Stomach (tissue), 8 donors: ENCODE measurements at regions not wholly inside any gene's neighbourhood (a gene's known extent, or its start where the extent isn't known, plus 50 kb on each side); places are given as distances from the start of the nearest gene placed in this dataset.

Experiments
- DNase-seq, 2 donors: peaks; one replicate each; pipeline versions ENCODE4 v3.0.0 to v3.0.0-alpha.2; 2013 to 2019
- H3K27ac ChIP-seq, 5 donors: fragments of 200-600 bp in 4 of 5; sonication (generic) in 4 of 5; one replicate each; pipeline ENCODE4 v1.5.1; 2013 to 2019; ENCODE audit warnings: mild to moderate bottlenecking in 1 of 5, moderate library complexity in 1 of 5
- H3K27me3 ChIP-seq, 3 donors: fragments of 200-600 bp; sonication (generic); one replicate each; pipeline ENCODE4 v1.5.1; 2017 to 2019; ENCODE audit warnings: mixed run types in 1 of 3
- H3K36me3 ChIP-seq, 4 donors: fragments of 200-600 bp; sonication (generic); 1 replicate in 3 of 4; 2 replicates in 1 of 4; pipeline ENCODE4 v1.5.1; 2016 to 2019
- H3K4me1 ChIP-seq, 4 donors: fragments of 200-600 bp; sonication (generic); one replicate each; pipeline ENCODE4 v1.5.1; 2016 to 2019
- H3K4me3 ChIP-seq, 4 donors: fragments of 200-600 bp; sonication (generic) in 3 of 4; one replicate each; pipeline ENCODE4 v1.5.1; 2016 to 2019; ENCODE audit warnings: mild to moderate bottlenecking in 1 of 4
- H3K9me3 ChIP-seq, 4 donors: fragments of 200-600 bp; sonication (generic); one replicate each; pipeline ENCODE4 v1.5.1; 2016 to 2019
- CTCF ChIP-seq, 7 experiments: fragments of 450-650 bp in 4 of 7; fragments of 200-600 bp in 3 of 7; sonication (generic) in 3 of 7; IDR thresholded peaks; one replicate each; pipeline ENCODE4 v1.5.1; 2016 to 2019; ENCODE audit warnings: antibody characterized with exemption in 7 of 7, control low read depth in 2 of 7, mild to moderate bottlenecking in 1 of 7
- EP300 ChIP-seq: sonication (generic); formaldehyde crosslinking; IDR thresholded peaks from one replicate; pipeline ENCODE4 v1.6.1; 2017; ENCODE audit warnings: antibody characterized with exemption
- POLR2A ChIP-seq, 4 donors: fragments of 450-650 bp; IDR thresholded peaks; one replicate each; pipeline ENCODE4 v1.6.1; 2016; ENCODE audit warnings: antibody characterized with exemption in 4 of 4, control low read depth in 2 of 4, mild to moderate bottlenecking in 1 of 4, moderate library complexity in 1 of 4
- POLR2AphosphoS5 ChIP-seq, 3 donors: sonication (generic); formaldehyde crosslinking; IDR thresholded peaks; one replicate each; pipeline ENCODE4 v1.6.1; 2016; ENCODE audit warnings: antibody characterized with exemption in 3 of 3
- WGBS, 5 donors: extraction: QIAGEN DNeasy Blood & Tissue Kit in 3 of 5; methylation state at CpG; one replicate each; pipeline versions ENCODE4 v1.1.5 to v1.1.7; 2013 to 2018; 5-methylcytosine and 5-hydroxymethylcytosine counted together
- intact Hi-C: fragments of 100-400 bp; cut with DNase I; formaldehyde crosslinking; loops from one replicate; pipeline ENCODE4 v1.15.1; 2023; ENCODE audit warnings: low total_unique reads
- donor health status: healthy with polysubstance abuse.
- donor health status: Bipolar disorder and iron deficiency.
- donor health status: healthy.

- Histone ChIP-seq H3K27ac (no peak overlapping the region), H3K27me3 (peaks cover 0 to 5% (median 0%) of the 10 kb centered on the region in 3 donors), H3K9me3 (peaks cover 0 to 13% (median 9%) of the 10 kb centered on the region in 4 donors), H3K4me1 (no peaks in the 10 kb centered on the region), H3K4me3 (no peak overlapping the region), H3K36me3 (no peaks in the 10 kb centered on the region)
- TF ChIP-seq POLR2AphosphoS5 (IDR thresholded peaks at IDR 0.05) = no peak
- no peak for TF ChIP-seq POLR2A (IDR thresholded peaks at IDR 0.05)
- TF ChIP-seq CTCF (IDR thresholded peaks at IDR 0.05) = no peak
- no peak for TF ChIP-seq EP300
- no peak for DNase-seq
- intact Hi-C loops = no loop called here
- 81 to 89% (median 83%) methylated on average over 9 of the region's 9 CpGs for WGBS, 5 donors
Observed at GRCh38 chr21:32137931-32138330, 140.9 kb downstream of the MIS18A start.

- Histone ChIP-seq H3K36me3 (no peaks in the 10 kb centered on the region), H3K27me3 (peaks cover 0 to 5% (median 0%) of the 10 kb centered on the region in 3 donors), H3K4me1 (no peaks in the 10 kb centered on the region), H3K9me3 (peaks cover 0 to 13% (median 9%) of the 10 kb centered on the region in 4 donors), H3K4me3 (no peak overlapping the region), H3K27ac (no peak overlapping the region)
- intact Hi-C loops = no loop called here
- no peak for DNase-seq
- TF ChIP-seq EP300 (no peak), POLR2AphosphoS5 (IDR thresholded peaks at IDR 0.05) (no peak), CTCF (IDR thresholded peaks at IDR 0.05) (no peak), POLR2A (IDR thresholded peaks at IDR 0.05) (no peak)
- WGBS, 5 donors = 48 to 71% (median 65%) methylated on average over 2 of the region's 2 CpGs
Observed at GRCh38 chr21:32137266-32137665, 141.6 kb downstream of the MIS18A start.

- Histone ChIP-seq H3K36me3 (no peaks in the 10 kb centered on the region), H3K27ac (no peak overlapping the region), H3K4me1 (no peaks in the 10 kb centered on the region), H3K27me3 (peaks cover 0 to 5% (median 0%) of the 10 kb centered on the region in 3 donors), H3K4me3 (no peak overlapping the region), H3K9me3 (peaks cover 0 to 13% (median 9%) of the 10 kb centered on the region in 4 donors)
- DNase-seq = no peak
- intact Hi-C loops = no loop called here
- WGBS, 5 donors = 81 to 90% (median 86%) methylated on average over 7 of the region's 7 CpGs
- TF ChIP-seq POLR2AphosphoS5 (IDR thresholded peaks at IDR 0.05) (no peak), EP300 (no peak), CTCF (IDR thresholded peaks at IDR 0.05) (no peak), POLR2A (IDR thresholded peaks at IDR 0.05) (no peak)
Observed at GRCh38 chr21:32136546-32136945, 142.3 kb downstream of the MIS18A start.

- Histone ChIP-seq H3K36me3 (no peaks in the 10 kb centered on the region), H3K4me3 (no peak overlapping the region), H3K9me3 (peaks cover 0 to 13% (median 9%) of the 10 kb centered on the region in 4 donors), H3K4me1 (no peaks in the 10 kb centered on the region), H3K27me3 (peaks cover 0 to 5% (median 0%) of the 10 kb centered on the region in 3 donors), H3K27ac (no peak overlapping the region)
- DNase-seq = no peak
- TF ChIP-seq POLR2A (IDR thresholded peaks at IDR 0.05) (no peak), EP300 (no peak)
- intact Hi-C loops = no loop called here
- 52 to 65% (median 59%) methylated on average over 16 of the region's 16 CpGs for WGBS, 5 donors
Observed at GRCh38 chr21:32135401-32136363, 143.2 kb downstream of the MIS18A start.
